Ascending aorta (tissue), 2 donors: ENCODE measurements at regions not wholly inside any gene's neighbourhood (a gene's known extent, or its start where the extent isn't known, plus 50 kb on each side); places are given as distances from the start of the nearest gene placed in this dataset.
"Not testable (repeated sequence)": the region's sequence is repeated elsewhere in the genome, so short reads cannot be mapped to it uniquely, and the experiment has no call there.

Experiments used
- DNase-seq, 2 donors: peaks; one replicate each; pipeline ENCODE4 v3.0.0-alpha.2; 2019; ENCODE audit warnings: low spot score in 2 of 2
- H3K27ac ChIP-seq, 2 donors: fragments of 200-600 bp; sonication (generic); one replicate each; pipeline ENCODE4 v1.5.1; 2016 to 2017; ENCODE audit warnings: mild to moderate bottlenecking in 1 of 2
- H3K27me3 ChIP-seq: fragments of 200-600 bp; sonication (generic); one replicate; pipeline ENCODE4 v1.5.1; 2017
- H3K36me3 ChIP-seq, 2 donors: fragments of 200-600 bp; sonication (generic); one replicate each; pipeline ENCODE4 v1.5.1; 2016
- H3K4me1 ChIP-seq, 2 donors: fragments of 200-600 bp; sonication (generic); one replicate each; pipeline ENCODE4 v1.5.1; 2016 to 2017; ENCODE audit warnings: mild to moderate bottlenecking in 1 of 2
- H3K4me3 ChIP-seq, 2 donors: fragments of 200-600 bp; sonication (generic); one replicate each; pipeline ENCODE4 v1.5.1; 2016 to 2017; ENCODE audit warnings: mild to moderate bottlenecking in 1 of 2
- H3K9me3 ChIP-seq, 2 donors: fragments of 200-600 bp; sonication (generic); one replicate each; pipeline ENCODE4 v1.5.1; 2016
- intact Hi-C: fragments of 100-400 bp; cut with DNase I; formaldehyde crosslinking; loops from one replicate; pipeline ENCODE4 v1.15.1; 2023
- TF ChIP-seq, protein P1 (sequence below), 3 experiments: fragments of 200-600 bp in 2 of 3; fragments of 450-650 bp in 1 of 3; sonication (generic) in 2 of 3; IDR thresholded peaks; one replicate each; pipeline ENCODE4 v1.5.1; 2016 to 2019; ENCODE audit warnings: antibody characterized with exemption in 3 of 3, mild to moderate bottlenecking in 1 of 3, moderate library complexity in 1 of 3

DNA sequence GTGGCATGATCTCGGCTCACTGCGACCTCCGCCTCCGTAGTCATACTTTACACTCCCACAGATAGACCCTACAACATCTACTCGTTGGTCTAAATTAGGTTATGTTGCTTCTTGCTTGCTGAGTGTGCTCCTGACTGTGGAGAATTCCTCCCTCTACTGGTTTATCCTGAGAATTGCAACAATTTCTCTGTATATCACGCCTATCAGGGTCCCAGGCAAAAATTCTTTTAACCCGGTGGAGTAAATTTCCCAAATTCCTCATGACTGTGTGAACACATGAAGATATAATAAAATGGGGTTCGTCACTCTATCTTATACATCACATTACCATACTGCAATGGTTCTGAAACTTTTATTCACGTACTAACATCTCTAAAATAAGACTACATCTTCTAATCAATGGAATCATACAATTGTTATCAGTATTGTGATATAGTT, 156.7 kb downstream of the EVA1A start:
- no peaks in the 10 kb centered on the region for H3K9me3 ChIP-seq
- no peaks in the 10 kb centered on the region for H3K4me1 ChIP-seq
- TF ChIP-seq, protein P1, sequence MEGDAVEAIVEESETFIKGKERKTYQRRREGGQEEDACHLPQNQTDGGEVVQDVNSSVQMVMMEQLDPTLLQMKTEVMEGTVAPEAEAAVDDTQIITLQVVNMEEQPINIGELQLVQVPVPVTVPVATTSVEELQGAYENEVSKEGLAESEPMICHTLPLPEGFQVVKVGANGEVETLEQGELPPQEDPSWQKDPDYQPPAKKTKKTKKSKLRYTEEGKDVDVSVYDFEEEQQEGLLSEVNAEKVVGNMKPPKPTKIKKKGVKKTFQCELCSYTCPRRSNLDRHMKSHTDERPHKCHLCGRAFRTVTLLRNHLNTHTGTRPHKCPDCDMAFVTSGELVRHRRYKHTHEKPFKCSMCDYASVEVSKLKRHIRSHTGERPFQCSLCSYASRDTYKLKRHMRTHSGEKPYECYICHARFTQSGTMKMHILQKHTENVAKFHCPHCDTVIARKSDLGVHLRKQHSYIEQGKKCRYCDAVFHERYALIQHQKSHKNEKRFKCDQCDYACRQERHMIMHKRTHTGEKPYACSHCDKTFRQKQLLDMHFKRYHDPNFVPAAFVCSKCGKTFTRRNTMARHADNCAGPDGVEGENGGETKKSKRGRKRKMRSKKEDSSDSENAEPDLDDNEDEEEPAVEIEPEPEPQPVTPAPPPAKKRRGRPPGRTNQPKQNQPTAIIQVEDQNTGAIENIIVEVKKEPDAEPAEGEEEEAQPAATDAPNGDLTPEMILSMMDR (IDR thresholded peaks at IDR 0.05) = peak; percentile 42 to 64 (median 58)
- no peak for DNase-seq
- H3K4me3 ChIP-seq = no peak overlapping the region
- H3K27ac ChIP-seq = no peak overlapping the region
- peaks cover 3% of the 10 kb centered on the region for H3K27me3 ChIP-seq
- intact Hi-C loops = loop anchor here (5.0 to 10.0 kb wide), 3 partner anchors 339 to 709 kb away; no protein-coding TSS in a partner anchor
- H3K36me3 ChIP-seq = no peaks in the 10 kb centered on the region

DNA sequence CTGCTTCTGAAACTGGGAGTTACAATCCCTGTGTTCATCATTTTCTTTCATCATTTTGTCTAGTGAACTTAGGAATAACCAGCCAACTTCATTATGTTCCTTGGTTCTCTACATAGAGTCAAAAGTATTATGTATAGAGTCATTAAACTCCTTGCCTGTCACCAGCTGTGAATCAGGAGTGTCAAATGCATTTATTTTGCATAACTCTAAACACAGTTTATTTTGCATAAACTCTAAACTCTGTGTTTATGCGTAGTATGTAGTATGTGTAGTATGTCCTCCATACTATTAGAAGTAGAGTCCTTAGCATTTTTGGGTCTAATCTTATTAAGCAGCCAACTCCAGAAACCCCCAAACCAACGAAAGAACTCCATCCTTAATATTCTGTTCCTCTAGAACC, 164.4 kb downstream of the EVA1A start:
- H3K4me1 ChIP-seq = no peaks in the 10 kb centered on the region
- no peak for DNase-seq
- TF ChIP-seq, protein P1 (IDR thresholded peaks at IDR 0.05) = no peak
- no peak overlapping the region for H3K27ac ChIP-seq
- H3K9me3 ChIP-seq = no peaks in the 10 kb centered on the region
- H3K27me3 ChIP-seq = no peaks in the 10 kb centered on the region
- no peak overlapping the region for H3K4me3 ChIP-seq
- intact Hi-C loops = no loop called here
- no peaks in the 10 kb centered on the region for H3K36me3 ChIP-seq

DNA sequence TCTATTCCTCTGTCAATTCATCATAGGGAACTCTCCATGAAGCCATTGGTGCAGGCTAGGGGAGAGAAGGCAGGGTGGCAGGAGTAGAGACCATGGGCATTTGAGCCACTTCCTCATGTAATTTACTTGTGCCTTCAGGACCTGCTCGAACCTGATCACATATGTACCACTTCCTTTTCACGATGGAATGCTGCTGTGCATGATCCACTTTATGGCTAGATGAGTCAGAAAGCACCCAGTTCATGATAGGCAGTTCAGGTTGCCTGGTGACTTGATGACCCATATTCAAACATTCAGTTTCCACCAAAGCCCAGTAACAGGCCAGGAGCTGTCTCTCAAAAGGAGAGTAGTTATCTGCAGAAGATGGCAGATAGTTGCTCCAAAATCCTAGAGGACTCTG, 166.0 kb downstream of the EVA1A start:
- H3K27me3 ChIP-seq, intact Hi-C loops, H3K4me1 ChIP-seq, DNase-seq, H3K36me3 ChIP-seq, H3K9me3 ChIP-seq, H3K4me3 ChIP-seq, H3K27ac ChIP-seq: not testable (repeated sequence)

DNA sequence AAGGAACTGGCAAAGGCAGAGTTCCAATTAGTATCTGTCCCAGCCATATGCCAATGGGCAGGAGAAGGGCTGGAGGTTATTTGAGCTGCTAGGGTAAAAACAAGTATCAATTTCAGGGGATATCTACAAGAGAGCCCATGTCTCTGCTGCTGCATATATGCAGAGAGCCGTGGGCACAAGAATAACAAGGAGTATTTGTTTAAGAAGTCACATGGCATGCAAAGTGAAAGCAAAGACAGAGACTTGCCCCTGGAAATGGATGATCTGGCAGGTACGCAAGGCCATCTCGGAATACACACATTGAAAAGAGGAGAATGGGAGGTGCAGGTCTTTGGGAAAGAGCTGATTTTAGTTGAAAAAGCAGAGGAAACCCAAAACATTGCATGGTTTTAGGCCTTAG, 170.6 kb downstream of the EVA1A start:
- Histone ChIP-seq H3K27me3 (no peaks in the 10 kb centered on the region), H3K4me1 (no peaks in the 10 kb centered on the region), H3K36me3 (no peaks in the 10 kb centered on the region), H3K9me3 (no peaks in the 10 kb centered on the region), H3K27ac (no peak overlapping the region), H3K4me3 (no peak overlapping the region)
- intact Hi-C loops = no loop called here
- DNase-seq = no peak
- TF ChIP-seq, protein P1 (IDR thresholded peaks at IDR 0.05) = no peak

DNA sequence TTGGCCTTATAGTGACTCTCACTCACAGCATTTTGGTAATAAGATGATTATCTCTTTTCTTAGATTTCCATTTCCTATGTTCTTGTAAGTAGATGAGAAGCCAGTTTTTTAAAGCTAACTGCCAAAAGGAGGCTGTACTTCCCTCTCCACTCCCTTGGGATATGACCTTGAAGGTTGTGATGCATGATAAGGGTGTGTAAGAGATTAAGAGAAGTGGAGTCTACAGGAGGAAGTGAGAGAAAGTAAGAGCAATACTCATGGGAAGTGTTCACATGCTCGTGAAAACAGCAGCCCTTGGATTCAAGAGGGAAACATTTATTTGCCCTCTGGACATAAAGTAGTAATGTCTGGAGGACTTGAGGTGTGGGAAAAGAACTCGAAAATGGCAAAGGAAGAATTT, 171.5 kb downstream of the EVA1A start:
- H3K4me1 ChIP-seq = no peaks in the 10 kb centered on the region
- intact Hi-C loops = no loop called here
- TF ChIP-seq, protein P1 (IDR thresholded peaks at IDR 0.05) = no peak
- H3K27ac ChIP-seq = no peak overlapping the region
- no peaks in the 10 kb centered on the region for H3K36me3 ChIP-seq
- no peak for DNase-seq
- no peaks in the 10 kb centered on the region for H3K9me3 ChIP-seq
- no peak overlapping the region for H3K4me3 ChIP-seq
- H3K27me3 ChIP-seq = no peaks in the 10 kb centered on the region

DNA sequence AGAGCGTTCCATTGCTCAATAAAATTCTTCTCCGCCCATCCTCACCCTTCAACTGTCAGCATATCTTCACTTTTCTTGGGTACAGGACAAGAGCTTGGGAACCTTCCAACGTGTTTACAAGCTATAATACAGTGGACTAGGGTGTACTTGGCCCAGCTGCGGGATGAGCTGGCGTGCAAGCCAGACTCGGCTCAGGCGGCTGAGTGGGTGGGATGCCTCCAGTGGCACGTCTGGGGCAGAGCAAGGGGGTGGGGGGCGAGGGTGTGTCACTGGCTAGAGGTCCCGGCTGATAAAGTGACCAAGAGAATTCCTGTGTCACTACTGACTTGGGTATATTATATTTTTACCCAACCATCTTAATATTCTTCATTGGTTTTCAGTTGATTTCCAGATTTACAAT, 179.7 kb downstream of the EVA1A start:
- no peak for DNase-seq
- Histone ChIP-seq H3K4me1 (no peaks in the 10 kb centered on the region), H3K36me3 (no peaks in the 10 kb centered on the region), H3K27ac (no peak overlapping the region), H3K9me3 (no peaks in the 10 kb centered on the region), H3K27me3 (no peaks in the 10 kb centered on the region), H3K4me3 (no peak overlapping the region)
- intact Hi-C loops = no loop called here
- TF ChIP-seq, protein P1 (IDR thresholded peaks at IDR 0.05) = no peak
